Ovary (tissue), 7 donors: ENCODE measurements at regions not wholly inside any gene's neighbourhood (a gene's known extent, or its start where the extent isn't known, plus 50 kb on each side); places are given as distances from the start of the nearest gene placed in this dataset.

Experiments used
- DNase-seq, 5 donors: peaks; one replicate each; pipeline ENCODE4 v3.0.0-alpha.2; 2019 to 2020
- H3K27ac ChIP-seq, 2 donors: fragments of 200-600 bp; one replicate each; pipeline versions ENCODE4 v1.5.1 to v1.8.0; 2019 to 2022
- H3K27me3 ChIP-seq: fragments of 200-600 bp; one replicate; pipeline ENCODE4 v1.8.0; 2022
- H3K36me3 ChIP-seq: fragments of 200-600 bp; sonication (generic); one replicate; pipeline ENCODE4 v1.5.1; 2019
- H3K4me1 ChIP-seq: one replicate; pipeline ENCODE4 v1.8.1; 2013; ENCODE audit warnings: mild to moderate bottlenecking, moderate library complexity; ENCODE audit not compliant: insufficient read depth
- H3K4me3 ChIP-seq: fragments of 200-600 bp; sonication (generic); one replicate; pipeline ENCODE4 v1.5.1; 2017
- H3K9me3 ChIP-seq, 2 donors: fragments of 200-600 bp in 1 of 2; sonication (generic) in 1 of 2; one replicate each; pipeline versions ENCODE4 v1.5.1 to v1.8.1; 2013 to 2019; ENCODE audit warnings: mild to moderate bottlenecking in 1 of 2, moderate library complexity in 1 of 2
- EP300 ChIP-seq: sonication (generic); formaldehyde crosslinking; IDR thresholded peaks from one replicate; pipeline ENCODE4 v1.6.1; 2017; ENCODE audit warnings: antibody characterized with exemption
- POLR2A ChIP-seq: fragments of 450-650 bp; IDR thresholded peaks from one replicate; pipeline ENCODE4 v1.6.1; 2017; ENCODE audit warnings: antibody characterized with exemption, mild to moderate bottlenecking, moderate library complexity
- WGBS, 3 donors: extraction: QIAGEN DNeasy Blood & Tissue Kit in 1 of 3; methylation state at CpG; one replicate each; pipeline versions ENCODE4 v1.1.5 to v1.1.7; 2013 to 2017; 5-methylcytosine and 5-hydroxymethylcytosine counted together
- intact Hi-C, 4 donors: fragments of 100-400 bp; cut with DNase I; formaldehyde crosslinking; loops; one replicate each; pipeline versions ENCODE4 v1.11.0 to v1.15.1; 2022 to 2023
- TF ChIP-seq, protein P1 (sequence below), 3 donors: fragments of 450-650 bp in 2 of 3; fragments of 200-600 bp in 1 of 3; IDR thresholded peaks; one replicate each; pipeline versions ENCODE4 v1.5.1 to v1.8.0; 2016 to 2022; ENCODE audit warnings: antibody characterized with exemption in 3 of 3, mild to moderate bottlenecking in 1 of 3
- donor health status: DM: no; HTN: no; CAD: no; lungs with moderate emphysema.
- donor health status: DM: no; HTN: no; CAD: no.
- donor health status: Bipolar disorder and iron deficiency.
- donor health status: DM: no; HTN: no; CAD: no.
- donor health status: DM: yes; HTN: yes; CAD: no.

- TF ChIP-seq POLR2A (no peak), EP300 (no peak)
- TF ChIP-seq, protein P1, sequence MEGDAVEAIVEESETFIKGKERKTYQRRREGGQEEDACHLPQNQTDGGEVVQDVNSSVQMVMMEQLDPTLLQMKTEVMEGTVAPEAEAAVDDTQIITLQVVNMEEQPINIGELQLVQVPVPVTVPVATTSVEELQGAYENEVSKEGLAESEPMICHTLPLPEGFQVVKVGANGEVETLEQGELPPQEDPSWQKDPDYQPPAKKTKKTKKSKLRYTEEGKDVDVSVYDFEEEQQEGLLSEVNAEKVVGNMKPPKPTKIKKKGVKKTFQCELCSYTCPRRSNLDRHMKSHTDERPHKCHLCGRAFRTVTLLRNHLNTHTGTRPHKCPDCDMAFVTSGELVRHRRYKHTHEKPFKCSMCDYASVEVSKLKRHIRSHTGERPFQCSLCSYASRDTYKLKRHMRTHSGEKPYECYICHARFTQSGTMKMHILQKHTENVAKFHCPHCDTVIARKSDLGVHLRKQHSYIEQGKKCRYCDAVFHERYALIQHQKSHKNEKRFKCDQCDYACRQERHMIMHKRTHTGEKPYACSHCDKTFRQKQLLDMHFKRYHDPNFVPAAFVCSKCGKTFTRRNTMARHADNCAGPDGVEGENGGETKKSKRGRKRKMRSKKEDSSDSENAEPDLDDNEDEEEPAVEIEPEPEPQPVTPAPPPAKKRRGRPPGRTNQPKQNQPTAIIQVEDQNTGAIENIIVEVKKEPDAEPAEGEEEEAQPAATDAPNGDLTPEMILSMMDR (IDR thresholded peaks at IDR 0.05) = no peak
- Histone ChIP-seq H3K4me3 (no peak overlapping the region), H3K27ac (no peak overlapping the region), H3K36me3 (no peaks in the 10 kb centered on the region), H3K27me3 (no peaks in the 10 kb centered on the region), H3K9me3 (no peaks in the 10 kb centered on the region), H3K4me1 (no peaks in the 10 kb centered on the region)
- intact Hi-C loops = no loop called here
- WGBS, 3 donors = 93 to 95% (median 95%) methylated on average over 2 of the region's 2 CpGs
- DNase-seq = no peak
These were observed 1974.8 kb downstream of the EFNA5 start for GRCh38 chr5:105695941-105696340.

- no peak overlapping the region for H3K4me3 ChIP-seq
- H3K4me1 ChIP-seq = no peaks in the 10 kb centered on the region
- whole genome bisulfite sequencing, 3 donors = 97% methylated on average over 3 of the region's 3 CpGs
- DNase-seq = no peak
- intact Hi-C loops = no loop called here
- H3K9me3 ChIP-seq = no peaks in the 10 kb centered on the region
- TF ChIP-seq, protein P1 (IDR thresholded peaks at IDR 0.05) = no peak
- TF ChIP-seq POLR2A = no peak
- no peak for TF ChIP-seq EP300
- H3K36me3 ChIP-seq = no peaks in the 10 kb centered on the region
- H3K27me3 ChIP-seq = no peaks in the 10 kb centered on the region
- no peak overlapping the region for H3K27ac ChIP-seq
These were observed 1981.1 kb downstream of the EFNA5 start for GRCh38 chr5:105689596-105689995.

GRCh38 chr5:105688227-105688792 is 1982.4 kb downstream of the EFNA5 start:
- intact Hi-C loops = no loop called here
- H3K4me1 ChIP-seq = no peaks in the 10 kb centered on the region
- H3K4me3 ChIP-seq = no peak overlapping the region
- H3K36me3 ChIP-seq = no peaks in the 10 kb centered on the region
- H3K27me3 ChIP-seq = no peaks in the 10 kb centered on the region
- no peak for DNase-seq
- H3K9me3 ChIP-seq = no peaks in the 10 kb centered on the region
- H3K27ac ChIP-seq = no peak overlapping the region
- TF ChIP-seq POLR2A (no peak), EP300 (no peak)
- TF ChIP-seq, protein P1 (IDR thresholded peaks at IDR 0.05) = no peak
- 50 to 65% (median 59%) methylated on average over 4 of the region's 4 CpGs for WGBS, 3 donors

DNA sequence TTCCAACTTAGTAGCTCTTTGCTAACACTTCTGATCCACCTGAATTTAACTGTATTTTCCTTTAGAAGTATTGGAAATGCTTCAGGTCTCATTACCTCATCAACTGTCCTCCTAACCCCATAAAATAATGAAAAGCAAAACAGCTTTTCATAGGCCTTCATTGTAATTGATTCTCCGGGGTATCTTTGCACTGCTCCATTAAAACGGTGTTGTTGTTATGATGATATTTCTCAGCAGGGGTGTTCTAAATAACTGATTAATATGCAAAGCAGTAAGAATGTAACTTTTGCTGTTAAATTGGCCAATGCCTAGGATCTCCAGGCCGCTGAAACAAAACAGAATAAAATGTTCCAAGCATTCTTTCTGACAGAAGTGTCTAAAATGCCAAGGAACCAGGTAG is 1983.2 kb downstream of the EFNA5 start:
- no peaks in the 10 kb centered on the region for H3K4me1 ChIP-seq
- H3K9me3 ChIP-seq = no peaks in the 10 kb centered on the region
- WGBS, 3 donors = 37 to 50% (median 38%) methylated on average over 3 of the region's 3 CpGs
- no peak overlapping the region for H3K27ac ChIP-seq
- H3K36me3 ChIP-seq = no peaks in the 10 kb centered on the region
- no peaks in the 10 kb centered on the region for H3K27me3 ChIP-seq
- no peak for DNase-seq
- intact Hi-C loops = no loop called here
- TF ChIP-seq, protein P1 (IDR thresholded peaks at IDR 0.05) = no peak
- no peak for TF ChIP-seq POLR2A
- no peak for TF ChIP-seq EP300
- no peak overlapping the region for H3K4me3 ChIP-seq
